GM19463 (cell line): ENCODE measurements at regions not wholly inside any gene's neighbourhood (a gene's known extent, or its start where the extent isn't known, plus 50 kb on each side); places are given as distances from the start of the nearest gene placed in this dataset.

Source experiments
- ATAC-seq: cut with Tn5 transposase; IDR thresholded peaks from one replicate; pipeline ENCODE4 v1.9.1; 2021; ENCODE audit warnings: mild to moderate bottlenecking, moderate library complexity; ENCODE audit not compliant: unreplicated experiment

GRCh38 chr10:61548364-61548763, 95.2 kb upstream of the TMEM26 start:
- ATAC-seq, result no peak

- ATAC-seq, result no peak
Measured at GRCh38 chr10:61547297-61547696, 94.1 kb upstream of the TMEM26 start.

GRCh38 chr10:61545170-61545569, 92.0 kb upstream of the TMEM26 start:
- no peak for ATAC-seq

GRCh38 chr10:61543831-61544230, 90.7 kb upstream of the TMEM26 start:
- ATAC-seq, result no peak

GRCh38 chr10:61542596-61542995, 89.4 kb upstream of the TMEM26 start:
- ATAC-seq, result no peak

GRCh38 chr10:61541960-61542359, 88.8 kb upstream of the TMEM26 start:
- ATAC-seq, result peak; percentile 45

- ATAC-seq, result no peak
Measured at GRCh38 chr10:61539876-61540275, 86.7 kb upstream of the TMEM26 start.

GRCh38 chr10:61529208-61529607, 76.0 kb upstream of the TMEM26 start:
- ATAC-seq, result no peak

GRCh38 chr10:61503051-61503450, 49.9 kb upstream of the TMEM26 start:
- no peak for ATAC-seq
